ENCODE measurements at regions not wholly inside any gene's neighbourhood (a gene's known extent, or its start where the extent isn't known, plus 50 kb on each side); places are given as distances from the start of the nearest gene placed in this dataset.

GRCh38 chr6:84360039-84360438, 132.6 kb upstream of the CEP162 start:
- no peak for TF ChIP-seq EGR1 (IDR thresholded peaks at IDR 0.05)
- TF ChIP-seq TCF12 (IDR thresholded peaks at IDR 0.05; ENCODE audit: low read depth) = no peak
- no peak for TF ChIP-seq FOXM1 (IDR thresholded peaks at IDR 0.05; ENCODE audit: borderline replicate concordance, low read depth)
- no peak for TF ChIP-seq RAD21 (IDR thresholded peaks at IDR 0.05; ENCODE audit: low read depth)
- no peak for TF ChIP-seq REST (IDR thresholded peaks at IDR 0.05; ENCODE audit: low read depth)
- no peak for TF ChIP-seq EP300 (IDR thresholded peaks at IDR 0.05; ENCODE audit: borderline replicate concordance)
- TF ChIP-seq CEBPB (IDR thresholded peaks at IDR 0.05) = no peak
- TF ChIP-seq TAF1 (IDR thresholded peaks at IDR 0.05; ENCODE audit: low read depth) = no peak
- TF ChIP-seq USF1 (IDR thresholded peaks at IDR 0.05) = no peak
- TF ChIP-seq NFIC (IDR thresholded peaks at IDR 0.05) = no peak

GRCh38 chr6:84358581-84358980, 131.1 kb upstream of the CEP162 start:
- TF ChIP-seq CEBPB (IDR thresholded peaks at IDR 0.05) (no peak), TAF1 (IDR thresholded peaks at IDR 0.05; ENCODE audit: low read depth) (no peak), RAD21 (IDR thresholded peaks at IDR 0.05; ENCODE audit: low read depth) (no peak)

GRCh38 chr6:84357631-84358030, 130.2 kb upstream of the CEP162 start:
- TF ChIP-seq TAF1 (IDR thresholded peaks at IDR 0.05; ENCODE audit: low read depth) (no peak), TCF12 (IDR thresholded peaks at IDR 0.05; ENCODE audit: low read depth) (no peak), EP300 (IDR thresholded peaks at IDR 0.05; ENCODE audit: borderline replicate concordance) (no peak)

- TF ChIP-seq NFIC (IDR thresholded peaks at IDR 0.05) (no peak), FOXM1 (IDR thresholded peaks at IDR 0.05; ENCODE audit: borderline replicate concordance, low read depth) (no peak), CEBPB (IDR thresholded peaks at IDR 0.05) (no peak), TEAD4 (IDR thresholded peaks at IDR 0.05) (no peak)
Measured at GRCh38 chr6:84356907-84357306, 129.5 kb upstream of the CEP162 start.

GRCh38 chr6:84353459-84354423, 126.3 kb upstream of the CEP162 start:
- no peak for TF ChIP-seq REST (IDR thresholded peaks at IDR 0.05; ENCODE audit: low read depth)
- TF ChIP-seq FOXM1 (IDR thresholded peaks at IDR 0.05; ENCODE audit: borderline replicate concordance, low read depth) = no peak
- no peak for TF ChIP-seq RAD21 (IDR thresholded peaks at IDR 0.05; ENCODE audit: low read depth)
- TF ChIP-seq EP300 (IDR thresholded peaks at IDR 0.05; ENCODE audit: borderline replicate concordance) = no peak
- no peak for TF ChIP-seq TEAD4 (IDR thresholded peaks at IDR 0.05)
- TF ChIP-seq CEBPB (IDR thresholded peaks at IDR 0.05) = no peak
- no peak for TF ChIP-seq CREB1 (IDR thresholded peaks at IDR 0.05; ENCODE audit: low read depth)
- no peak for TF ChIP-seq TCF12 (IDR thresholded peaks at IDR 0.05; ENCODE audit: low read depth)
- no peak for TF ChIP-seq USF1 (IDR thresholded peaks at IDR 0.05)
- no peak for TF ChIP-seq MAX (IDR thresholded peaks at IDR 0.05)
- TF ChIP-seq ZBTB7A (IDR thresholded peaks at IDR 0.05; ENCODE audit: low read depth) = no peak

GRCh38 chr6:84350397-84350796, 123.0 kb upstream of the CEP162 start:
- TF ChIP-seq TAF1 (IDR thresholded peaks at IDR 0.05; ENCODE audit: low read depth) = no peak
- TF ChIP-seq RAD21 (IDR thresholded peaks at IDR 0.05; ENCODE audit: low read depth) = no peak
- TF ChIP-seq TEAD4 (IDR thresholded peaks at IDR 0.05) = no peak
- TF ChIP-seq FOXM1 (IDR thresholded peaks at IDR 0.05; ENCODE audit: borderline replicate concordance, low read depth) = no peak
- no peak for TF ChIP-seq CEBPB (IDR thresholded peaks at IDR 0.05)
- TF ChIP-seq REST (IDR thresholded peaks at IDR 0.05; ENCODE audit: low read depth) = no peak
- no peak for TF ChIP-seq NFIC (IDR thresholded peaks at IDR 0.05)
- TF ChIP-seq TCF12 (IDR thresholded peaks at IDR 0.05; ENCODE audit: low read depth) = no peak
- TF ChIP-seq YY1 (IDR thresholded peaks at IDR 0.05; ENCODE audit: low read depth) = no peak
- no peak for TF ChIP-seq EGR1 (IDR thresholded peaks at IDR 0.05)
- TF ChIP-seq ZBTB7A (IDR thresholded peaks at IDR 0.05; ENCODE audit: low read depth) = no peak
- no peak for TF ChIP-seq CREB1 (IDR thresholded peaks at IDR 0.05; ENCODE audit: low read depth)
- TF ChIP-seq EP300 (IDR thresholded peaks at IDR 0.05; ENCODE audit: borderline replicate concordance) = no peak
- TF ChIP-seq MAX (IDR thresholded peaks at IDR 0.05) = no peak
- TF ChIP-seq USF1 (IDR thresholded peaks at IDR 0.05) = no peak
